Panc1 (cell line): ENCODE measurements at regions not wholly inside any gene's neighbourhood (a gene's known extent, or its start where the extent isn't known, plus 50 kb on each side); places are given as distances from the start of the nearest gene placed in this dataset.

Experiments used
- ATAC-seq: fragments of 200-7000 bp; cut with Tn5 transposase; 2 replicates; pipeline ENCODE4 v1.9.1; 2020; ENCODE audit warnings: mild to moderate bottlenecking, moderate library complexity
- BruUV-seq: library from RNA; stranded (reverse); fragments of 400-500 nt; replicated peaks from 2 replicates; lab custom pipeline; 2021; lab: Mats Ljungman, UMichigan
- CTCF ChIA-PET: fragments of 300-600 bp; sonication (Branson Sonifier 250); formaldehyde crosslinking; loops from one replicate; lab custom pipeline; 2022; ENCODE audit warnings: antibody characterized with exemption; lab: Charles Lee
- POLR2A ChIA-PET: fragments of 300-600 bp; sonication (Branson Sonifier 250); formaldehyde crosslinking; loops from one replicate; lab custom pipeline; 2022; ENCODE audit warnings: antibody characterized with exemption; lab: Charles Lee
- DNase-seq: peaks from one replicate; pipeline ENCODE4 v3.0.0-alpha.2; 2010; ENCODE audit warnings: low read depth, low spot score
- H3K27ac ChIP-seq: 2 replicates; pipeline ENCODE4 v1.5.1; 2011; ENCODE audit warnings: mild to moderate bottlenecking, low read length, inconsistent platforms
- H3K27me3 ChIP-seq: fragments of 200-500 bp; sonication (Bioruptor generic); 2 replicates; pipeline ENCODE4 v1.6.0; 2014; ENCODE audit warnings: low read length, inconsistent platforms; ENCODE audit not compliant: control insufficient read depth, insufficient read depth
- H3K36me3 ChIP-seq: fragments of 200-500 bp; sonication (Bioruptor generic); 2 replicates; pipeline ENCODE4 v1.5.1; 2014; ENCODE audit warnings: inconsistent platforms, mild to moderate bottlenecking, low read length, moderate library complexity; ENCODE audit not compliant: control insufficient read depth, insufficient read depth
- H3K4me1 ChIP-seq: 2 replicates; pipeline ENCODE4 v1.5.1; 2011; ENCODE audit warnings: inconsistent platforms, mild to moderate bottlenecking, low read length, moderate library complexity; ENCODE audit not compliant: control insufficient read depth, insufficient read depth
- H3K4me3 ChIP-seq, 2 experiments: 2 replicates each; pipeline ENCODE4 v1.5.1; 2011 to 2012; ENCODE audit warnings: low read depth in 2 of 2, low read length in 2 of 2, mild to moderate bottlenecking in 2 of 2, inconsistent platforms in 1 of 2, moderate library complexity in 1 of 2
- H3K9me3 ChIP-seq: fragments of 200-500 bp; sonication (Bioruptor generic); 2 replicates; pipeline ENCODE4 v1.5.1; 2014; ENCODE audit warnings: low read depth, mild to moderate bottlenecking, inconsistent platforms, low read length, moderate library complexity; ENCODE audit not compliant: control insufficient read depth, insufficient read depth
- CTCF ChIP-seq: fragments of 450-650 bp; IDR thresholded peaks from 2 replicates; pipeline ENCODE4 v1.5.1; 2017; ENCODE audit warnings: mild to moderate bottlenecking
- POLR2AphosphoS5 ChIP-seq: IDR thresholded peaks from 2 replicates; pipeline ENCODE4 v1.6.1; 2012; ENCODE audit warnings: mild to moderate bottlenecking, low read depth, low read length, moderate library complexity
- REST ChIP-seq, 2 experiments: IDR thresholded peaks; 2 replicates each; pipeline ENCODE4 v1.6.1; 2011 to 2012; ENCODE audit warnings: low read depth in 2 of 2, control low read depth in 1 of 2, low read length in 1 of 2, mild to moderate bottlenecking in 1 of 2, moderate library complexity in 1 of 2; ENCODE audit not compliant: insufficient read depth in 1 of 2
- SIN3A ChIP-seq: IDR thresholded peaks from 2 replicates; pipeline ENCODE4 v1.6.1; 2012; ENCODE audit warnings: low read depth, mild to moderate bottlenecking, low read length, moderate library complexity, borderline replicate concordance; ENCODE audit not compliant: insufficient read depth
- TCF7L2 ChIP-seq: IDR thresholded peaks from 2 replicates; pipeline ENCODE4 v1.6.1; 2011; ENCODE audit warnings: mild to moderate bottlenecking, low read depth, low read length, inconsistent platforms
- in situ Hi-C: cut with HindIII; loops from 2 replicates; pipeline ENCODE4 v1.10.0; 2016; ENCODE audit warnings: low sequenced_read_pairs, low pct_unique_long_range_greater_than_20kb
- intact Hi-C: fragments of 100-400 bp; cut with micrococcal nuclease; formaldehyde crosslinking; loops from one replicate; pipeline ENCODE4 v1.10.0; 2022; ENCODE audit not compliant: unreplicated experiment

GRCh38 chr9:69980041-69980440 is 63.6 kb upstream of the MAMDC2 start:
- no peak for TF ChIP-seq POLR2AphosphoS5
- no peak for TF ChIP-seq TCF7L2
- ChIA-PET CTCF (no interaction called here), POLR2A (no interaction called here)
- H3K4me3 ChIP-seq = no peak overlapping the region
- no peaks in the 10 kb centered on the region for H3K36me3 ChIP-seq
- no peaks in the 10 kb centered on the region for H3K4me1 ChIP-seq
- ATAC-seq (no peak), DNase-seq (no peak)
- no peaks in the 10 kb centered on the region for H3K9me3 ChIP-seq
- H3K27ac ChIP-seq = no peak overlapping the region
- intact Hi-C loops = no loop called here
- H3K27me3 ChIP-seq = no peaks in the 10 kb centered on the region
- in situ Hi-C loops = no loop called here
- BruUV-seq = no TSS peak

GRCh38 chr9:69980591-69980990 is 63.1 kb upstream of the MAMDC2 start:
- ChIA-PET CTCF (no interaction called here), POLR2A (no interaction called here)
- in situ Hi-C loops = no loop called here

More at GRCh38 chr9:69980591-69980990, 63.1 kb upstream of the MAMDC2 start:
- no peak for ATAC-seq
- intact Hi-C loops = no loop called here
- no peak overlapping the region for H3K27ac ChIP-seq
- H3K4me1 ChIP-seq = no peaks in the 10 kb centered on the region
- H3K27me3 ChIP-seq = no peaks in the 10 kb centered on the region
- no peak overlapping the region for H3K4me3 ChIP-seq
- DNase-seq = no peak
- no peak for TF ChIP-seq POLR2AphosphoS5
- TF ChIP-seq SIN3A = no peak
- TF ChIP-seq TCF7L2 = no peak
- no peak for TF ChIP-seq REST (IDR thresholded peaks at IDR 0.05; ENCODE audit: insufficient read depth in 1 of 2, low read depth in 2 of 2, low read length in 1 of 2)
- no peak for TF ChIP-seq CTCF
- H3K9me3 ChIP-seq = no peaks in the 10 kb centered on the region
- BruUV-seq = no TSS peak
- H3K36me3 ChIP-seq = no peaks in the 10 kb centered on the region
